GM23338 (cell line): ENCODE measurements at regions not wholly inside any gene's neighbourhood (a gene's known extent, or its start where the extent isn't known, plus 50 kb on each side); places are given as distances from the start of the nearest gene placed in this dataset.

Experiments
- CREB1 ChIP-seq: fragments of 250-450 bp; sonication (Bioruptor Pico); IDR thresholded peaks from 2 replicates; pipeline ENCODE4 v1.5.0; 2020; ENCODE audit warnings: low read depth, mild to moderate bottlenecking, moderate library complexity
- EZH2 ChIP-seq: fragments of 200-600 bp; sonication (generic); IDR thresholded peaks from one replicate; pipeline ENCODE4 v1.8.0; 2017; ENCODE audit warnings: antibody characterized with exemption, mild to moderate bottlenecking, low read depth; ENCODE audit not compliant: unreplicated experiment
- JUNB ChIP-seq: IDR thresholded peaks from one replicate; pipeline ENCODE4 v1.6.1; 2016; ENCODE audit warnings: antibody characterized with exemption; ENCODE audit not compliant: unreplicated experiment
- NANOG ChIP-seq: IDR thresholded peaks from 2 replicates; pipeline ENCODE4 v1.6.1; 2016; ENCODE audit warnings: antibody characterized with exemption, borderline replicate concordance
- TF ChIP-seq, protein P1 (sequence below): fragments of 250-450 bp; sonication (Bioruptor Pico); IDR thresholded peaks from 2 replicates; pipeline ENCODE4 v1.5.0; 2020; ENCODE audit warnings: mild to moderate bottlenecking, moderate library complexity
- TF ChIP-seq, protein P2 (sequence below): IDR thresholded peaks from one replicate; pipeline ENCODE4 v1.6.1; 2018; ENCODE audit warnings: antibody characterized with exemption; ENCODE audit not compliant: unreplicated experiment

DNA sequence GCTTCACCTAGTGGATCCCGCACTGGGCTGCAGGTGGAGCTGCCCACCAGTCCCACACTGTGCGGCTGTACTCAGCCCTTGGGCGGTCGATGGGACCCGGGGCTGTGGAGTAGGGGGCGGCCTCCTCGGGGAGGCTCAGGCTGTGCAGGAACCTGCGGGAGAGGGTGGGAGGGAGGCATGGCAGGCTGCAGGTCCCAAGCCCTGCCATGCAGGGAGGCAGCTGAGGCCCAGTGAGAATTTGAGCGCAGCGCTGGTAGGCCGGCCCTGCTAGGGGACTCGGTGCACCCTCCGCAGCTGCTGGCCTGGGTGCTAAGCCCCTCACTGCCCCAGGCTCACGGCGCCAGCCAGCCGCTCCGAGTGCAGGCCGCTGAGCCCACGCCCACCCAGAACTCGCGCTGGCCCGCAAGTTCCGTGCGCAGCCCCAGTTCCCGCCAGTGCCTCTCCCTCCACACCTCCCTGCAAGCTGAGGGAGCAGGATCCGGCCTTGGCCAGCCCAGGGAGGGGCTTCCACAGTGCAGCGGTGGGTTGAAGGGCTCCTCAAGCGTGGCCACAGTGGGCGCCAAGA, 1407.6 kb downstream of the EPHA7 start (continued):
- TF ChIP-seq, protein P1, sequence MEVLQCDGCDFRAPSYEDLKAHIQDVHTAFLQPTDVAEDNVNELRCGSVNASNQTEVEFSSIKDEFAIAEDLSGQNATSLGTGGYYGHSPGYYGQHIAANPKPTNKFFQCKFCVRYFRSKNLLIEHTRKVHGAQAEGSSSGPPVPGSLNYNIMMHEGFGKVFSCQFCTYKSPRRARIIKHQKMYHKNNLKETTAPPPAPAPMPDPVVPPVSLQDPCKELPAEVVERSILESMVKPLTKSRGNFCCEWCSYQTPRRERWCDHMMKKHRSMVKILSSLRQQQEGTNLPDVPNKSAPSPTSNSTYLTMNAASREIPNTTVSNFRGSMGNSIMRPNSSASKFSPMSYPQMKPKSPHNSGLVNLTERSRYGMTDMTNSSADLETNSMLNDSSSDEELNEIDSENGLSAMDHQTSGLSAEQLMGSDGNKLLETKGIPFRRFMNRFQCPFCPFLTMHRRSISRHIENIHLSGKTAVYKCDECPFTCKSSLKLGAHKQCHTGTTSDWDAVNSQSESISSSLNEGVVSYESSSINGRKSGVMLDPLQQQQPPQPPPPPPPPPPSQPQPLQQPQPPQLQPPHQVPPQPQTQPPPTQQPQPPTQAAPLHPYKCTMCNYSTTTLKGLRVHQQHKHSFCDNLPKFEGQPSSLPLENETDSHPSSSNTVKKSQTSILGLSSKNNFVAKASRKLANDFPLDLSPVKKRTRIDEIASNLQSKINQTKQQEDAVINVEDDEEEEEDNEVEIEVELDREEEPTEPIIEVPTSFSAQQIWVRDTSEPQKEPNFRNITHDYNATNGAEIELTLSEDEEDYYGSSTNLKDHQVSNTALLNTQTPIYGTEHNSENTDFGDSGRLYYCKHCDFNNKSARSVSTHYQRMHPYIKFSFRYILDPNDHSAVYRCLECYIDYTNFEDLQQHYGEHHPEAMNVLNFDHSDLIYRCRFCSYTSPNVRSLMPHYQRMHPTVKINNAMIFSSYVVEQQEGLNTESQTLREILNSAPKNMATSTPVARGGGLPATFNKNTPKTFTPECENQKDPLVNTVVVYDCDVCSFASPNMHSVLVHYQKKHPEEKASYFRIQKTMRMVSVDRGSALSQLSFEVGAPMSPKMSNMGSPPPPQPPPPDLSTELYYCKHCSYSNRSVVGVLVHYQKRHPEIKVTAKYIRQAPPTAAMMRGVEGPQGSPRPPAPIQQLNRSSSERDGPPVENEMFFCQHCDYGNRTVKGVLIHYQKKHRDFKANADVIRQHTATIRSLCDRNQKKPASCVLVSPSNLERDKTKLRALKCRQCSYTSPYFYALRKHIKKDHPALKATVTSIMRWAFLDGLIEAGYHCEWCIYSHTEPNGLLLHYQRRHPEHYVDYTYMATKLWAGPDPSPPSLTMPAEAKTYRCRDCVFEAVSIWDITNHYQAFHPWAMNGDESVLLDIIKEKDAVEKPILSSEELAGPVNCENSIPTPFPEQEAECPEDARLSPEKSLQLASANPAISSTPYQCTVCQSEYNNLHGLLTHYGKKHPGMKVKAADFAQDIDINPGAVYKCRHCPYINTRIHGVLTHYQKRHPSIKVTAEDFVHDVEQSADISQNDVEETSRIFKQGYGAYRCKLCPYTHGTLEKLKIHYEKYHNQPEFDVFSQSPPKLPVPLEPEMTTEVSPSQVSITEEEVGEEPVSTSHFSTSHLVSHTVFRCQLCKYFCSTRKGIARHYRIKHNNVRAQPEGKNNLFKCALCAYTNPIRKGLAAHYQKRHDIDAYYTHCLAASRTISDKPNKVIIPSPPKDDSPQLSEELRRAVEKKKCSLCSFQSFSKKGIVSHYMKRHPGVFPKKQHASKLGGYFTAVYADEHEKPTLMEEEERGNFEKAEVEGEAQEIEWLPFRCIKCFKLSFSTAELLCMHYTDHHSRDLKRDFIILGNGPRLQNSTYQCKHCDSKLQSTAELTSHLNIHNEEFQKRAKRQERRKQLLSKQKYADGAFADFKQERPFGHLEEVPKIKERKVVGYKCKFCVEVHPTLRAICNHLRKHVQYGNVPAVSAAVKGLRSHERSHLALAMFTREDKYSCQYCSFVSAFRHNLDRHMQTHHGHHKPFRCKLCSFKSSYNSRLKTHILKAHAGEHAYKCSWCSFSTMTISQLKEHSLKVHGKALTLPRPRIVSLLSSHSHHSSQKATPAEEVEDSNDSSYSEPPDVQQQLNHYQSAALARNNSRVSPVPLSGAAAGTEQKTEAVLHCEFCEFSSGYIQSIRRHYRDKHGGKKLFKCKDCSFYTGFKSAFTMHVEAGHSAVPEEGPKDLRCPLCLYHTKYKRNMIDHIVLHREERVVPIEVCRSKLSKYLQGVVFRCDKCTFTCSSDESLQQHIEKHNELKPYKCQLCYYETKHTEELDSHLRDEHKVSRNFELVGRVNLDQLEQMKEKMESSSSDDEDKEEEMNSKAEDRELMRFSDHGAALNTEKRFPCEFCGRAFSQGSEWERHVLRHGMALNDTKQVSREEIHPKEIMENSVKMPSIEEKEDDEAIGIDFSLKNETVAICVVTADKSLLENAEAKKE (CRISPR knock-in tag) = no peak
- TF ChIP-seq EZH2 = no peak
- no peak for TF ChIP-seq JUNB
- TF ChIP-seq NANOG = no peak
- TF ChIP-seq, protein P2, sequence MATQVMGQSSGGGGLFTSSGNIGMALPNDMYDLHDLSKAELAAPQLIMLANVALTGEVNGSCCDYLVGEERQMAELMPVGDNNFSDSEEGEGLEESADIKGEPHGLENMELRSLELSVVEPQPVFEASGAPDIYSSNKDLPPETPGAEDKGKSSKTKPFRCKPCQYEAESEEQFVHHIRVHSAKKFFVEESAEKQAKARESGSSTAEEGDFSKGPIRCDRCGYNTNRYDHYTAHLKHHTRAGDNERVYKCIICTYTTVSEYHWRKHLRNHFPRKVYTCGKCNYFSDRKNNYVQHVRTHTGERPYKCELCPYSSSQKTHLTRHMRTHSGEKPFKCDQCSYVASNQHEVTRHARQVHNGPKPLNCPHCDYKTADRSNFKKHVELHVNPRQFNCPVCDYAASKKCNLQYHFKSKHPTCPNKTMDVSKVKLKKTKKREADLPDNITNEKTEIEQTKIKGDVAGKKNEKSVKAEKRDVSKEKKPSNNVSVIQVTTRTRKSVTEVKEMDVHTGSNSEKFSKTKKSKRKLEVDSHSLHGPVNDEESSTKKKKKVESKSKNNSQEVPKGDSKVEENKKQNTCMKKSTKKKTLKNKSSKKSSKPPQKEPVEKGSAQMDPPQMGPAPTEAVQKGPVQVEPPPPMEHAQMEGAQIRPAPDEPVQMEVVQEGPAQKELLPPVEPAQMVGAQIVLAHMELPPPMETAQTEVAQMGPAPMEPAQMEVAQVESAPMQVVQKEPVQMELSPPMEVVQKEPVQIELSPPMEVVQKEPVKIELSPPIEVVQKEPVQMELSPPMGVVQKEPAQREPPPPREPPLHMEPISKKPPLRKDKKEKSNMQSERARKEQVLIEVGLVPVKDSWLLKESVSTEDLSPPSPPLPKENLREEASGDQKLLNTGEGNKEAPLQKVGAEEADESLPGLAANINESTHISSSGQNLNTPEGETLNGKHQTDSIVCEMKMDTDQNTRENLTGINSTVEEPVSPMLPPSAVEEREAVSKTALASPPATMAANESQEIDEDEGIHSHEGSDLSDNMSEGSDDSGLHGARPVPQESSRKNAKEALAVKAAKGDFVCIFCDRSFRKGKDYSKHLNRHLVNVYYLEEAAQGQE = no peak
- no peak for TF ChIP-seq CREB1
